RWPE2 (cell line): ENCODE measurements at regions not wholly inside any gene's neighbourhood (a gene's known extent, or its start where the extent isn't known, plus 50 kb on each side); places are given as distances from the start of the nearest gene placed in this dataset.
"Not testable (repeated sequence)": the region's sequence is repeated elsewhere in the genome, so short reads cannot be mapped to it uniquely, and the experiment has no call there.

Source experiments
- ATAC-seq: fragments of 200-7000 bp; cut with Tn5 transposase; 3 replicates; pipeline ENCODE4 v1.9.1; 2021; ENCODE audit warnings: low read depth
- DNase-seq: peaks from one replicate; pipeline ENCODE4 v3.0.0-alpha.2; 2020; ENCODE audit warnings: low spot score
- H3K27ac ChIP-seq: fragments of 450-650 bp; 2 replicates; pipeline ENCODE4 v1.5.1; 2017; ENCODE audit warnings: mild to moderate bottlenecking; ENCODE audit not compliant: poor library complexity, severe bottlenecking
- H3K27me3 ChIP-seq: fragments of 250-450 bp; sonication (Bioruptor Pico); 2 replicates; pipeline ENCODE4 v1.5.1; 2021; ENCODE audit warnings: mild to moderate bottlenecking, moderate library complexity; ENCODE audit not compliant: insufficient read depth, poor library complexity, severe bottlenecking
- H3K36me3 ChIP-seq: fragments of 250-450 bp; sonication (Bioruptor Pico); 2 replicates; pipeline ENCODE4 v1.5.1; 2020; ENCODE audit warnings: low read depth, mild to moderate bottlenecking, moderate library complexity
- H3K4me1 ChIP-seq: fragments of 250-450 bp; sonication (Bioruptor Pico); 2 replicates; pipeline ENCODE4 v1.5.1; 2021; ENCODE audit warnings: mild to moderate bottlenecking, moderate library complexity; ENCODE audit not compliant: insufficient read depth, poor library complexity, severe bottlenecking
- H3K4me3 ChIP-seq: fragments of 250-450 bp; sonication (Bioruptor Pico); 2 replicates; pipeline ENCODE4 v1.5.1; 2021; ENCODE audit warnings: mild to moderate bottlenecking, moderate library complexity; ENCODE audit not compliant: severe bottlenecking
- H3K9me3 ChIP-seq: fragments of 250-450 bp; sonication (Bioruptor Pico); 2 replicates; pipeline ENCODE4 v1.5.1; 2021; ENCODE audit warnings: mild to moderate bottlenecking, moderate library complexity; ENCODE audit not compliant: severe bottlenecking
- CTCF ChIP-seq: fragments of 450-650 bp; IDR thresholded peaks from one replicate; pipeline ENCODE4 v1.5.1; 2017; ENCODE audit warnings: mild to moderate bottlenecking, moderate library complexity; ENCODE audit not compliant: poor library complexity, severe bottlenecking

GRCh38 chr2:228369400-228370031 lies 188.0 kb upstream of the SPHKAP start:
- H3K36me3 ChIP-seq, result no peaks in the 10 kb centered on the region
- no peak for TF ChIP-seq CTCF
- no peak overlapping the region for H3K27ac ChIP-seq
- H3K4me3 ChIP-seq, result no peak overlapping the region
- ATAC-seq, result no peak
- no peak for DNase-seq
- no peaks in the 10 kb centered on the region for H3K27me3 ChIP-seq
- H3K9me3 ChIP-seq, result no peaks in the 10 kb centered on the region
- H3K4me1 ChIP-seq, result no peaks in the 10 kb centered on the region

- DNase-seq, result no peak
- TF ChIP-seq CTCF, result no peak
- no peak for ATAC-seq
- Histone ChIP-seq H3K9me3 (no peaks in the 10 kb centered on the region), H3K27me3 (no peaks in the 10 kb centered on the region), H3K27ac (no peak overlapping the region), H3K36me3 (no peaks in the 10 kb centered on the region), H3K4me3 (no peak overlapping the region), H3K4me1 (no peaks in the 10 kb centered on the region)
Observed at GRCh38 chr2:228367356-228367755, 185.9 kb upstream of the SPHKAP start.

GRCh38 chr2:228359473-228359872 lies 178.0 kb upstream of the SPHKAP start:
- TF ChIP-seq CTCF, result no peak
- H3K27ac ChIP-seq, result no peak overlapping the region
- H3K4me3 ChIP-seq, result no peak overlapping the region
- peaks cover 4% of the 10 kb centered on the region for H3K27me3 ChIP-seq
- no peaks in the 10 kb centered on the region for H3K36me3 ChIP-seq
- ATAC-seq, result no peak
- no peak for DNase-seq
- H3K4me1 ChIP-seq, result no peaks in the 10 kb centered on the region
- H3K9me3 ChIP-seq, result no peaks in the 10 kb centered on the region

- Histone ChIP-seq H3K4me1 (no peaks in the 10 kb centered on the region), H3K4me3 (no peak overlapping the region), H3K27ac (no peak overlapping the region), H3K9me3 (no peaks in the 10 kb centered on the region), H3K36me3 (no peaks in the 10 kb centered on the region), H3K27me3 (peaks cover 4% of the 10 kb centered on the region)
- ATAC-seq (no peak), DNase-seq (no peak)
- no peak for TF ChIP-seq CTCF
Observed at GRCh38 chr2:228355897-228356296, 174.4 kb upstream of the SPHKAP start.

- H3K4me3 ChIP-seq, DNase-seq, ATAC-seq, H3K27ac ChIP-seq, H3K27me3 ChIP-seq, H3K4me1 ChIP-seq, H3K36me3 ChIP-seq, H3K9me3 ChIP-seq: not testable (repeated sequence)
Observed at GRCh38 chr2:228352980-228353379, 171.5 kb upstream of the SPHKAP start.
